Gastrocnemius medialis (tissue), 4 donors: ENCODE measurements at regions not wholly inside any gene's neighbourhood (a gene's known extent, or its start where the extent isn't known, plus 50 kb on each side); places are given as distances from the start of the nearest gene placed in this dataset.

Experiments used
- POLR2A ChIP-seq, 2 donors: fragments of 450-650 bp; IDR thresholded peaks; one replicate each; pipeline ENCODE4 v1.6.1; 2017; ENCODE audit warnings: antibody characterized with exemption in 2 of 2, mild to moderate bottlenecking in 2 of 2, moderate library complexity in 2 of 2
- TF ChIP-seq, protein P1 (sequence below), 5 experiments: fragments of 450-650 bp in 3 of 5; fragments of 200-600 bp in 2 of 5; sonication (generic) in 2 of 5; IDR thresholded peaks in 4 of 5; conservative IDR thresholded peaks in 1 of 5; 1 replicate in 4 of 5; 2 replicates in 1 of 5; pipeline ENCODE4 v1.5.1; 2016 to 2019; ENCODE audit warnings: antibody characterized with exemption in 5 of 5, mild to moderate bottlenecking in 3 of 5, moderate library complexity in 3 of 5

DNA sequence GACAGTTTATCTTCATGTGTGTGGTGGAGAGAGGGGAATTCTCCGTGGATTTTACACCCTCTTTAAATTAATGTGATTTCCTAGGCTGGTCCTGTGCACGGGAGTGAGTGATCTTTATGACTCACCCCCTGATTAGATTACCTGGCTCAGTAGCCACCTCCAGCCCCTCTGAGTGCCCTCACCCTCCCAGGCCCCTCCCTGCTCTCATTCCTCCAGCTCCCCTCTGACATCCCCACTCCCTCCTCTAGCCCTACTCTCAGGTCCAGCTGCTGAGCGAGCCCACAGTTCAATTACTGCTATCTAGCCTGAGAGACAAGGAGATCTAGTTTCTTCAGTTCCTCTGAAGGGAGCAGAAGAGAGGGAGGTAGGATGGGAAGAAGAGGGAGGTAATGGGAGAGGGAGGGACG is 61.8 kb upstream of the ARAP3 start:
- TF ChIP-seq, protein P1, sequence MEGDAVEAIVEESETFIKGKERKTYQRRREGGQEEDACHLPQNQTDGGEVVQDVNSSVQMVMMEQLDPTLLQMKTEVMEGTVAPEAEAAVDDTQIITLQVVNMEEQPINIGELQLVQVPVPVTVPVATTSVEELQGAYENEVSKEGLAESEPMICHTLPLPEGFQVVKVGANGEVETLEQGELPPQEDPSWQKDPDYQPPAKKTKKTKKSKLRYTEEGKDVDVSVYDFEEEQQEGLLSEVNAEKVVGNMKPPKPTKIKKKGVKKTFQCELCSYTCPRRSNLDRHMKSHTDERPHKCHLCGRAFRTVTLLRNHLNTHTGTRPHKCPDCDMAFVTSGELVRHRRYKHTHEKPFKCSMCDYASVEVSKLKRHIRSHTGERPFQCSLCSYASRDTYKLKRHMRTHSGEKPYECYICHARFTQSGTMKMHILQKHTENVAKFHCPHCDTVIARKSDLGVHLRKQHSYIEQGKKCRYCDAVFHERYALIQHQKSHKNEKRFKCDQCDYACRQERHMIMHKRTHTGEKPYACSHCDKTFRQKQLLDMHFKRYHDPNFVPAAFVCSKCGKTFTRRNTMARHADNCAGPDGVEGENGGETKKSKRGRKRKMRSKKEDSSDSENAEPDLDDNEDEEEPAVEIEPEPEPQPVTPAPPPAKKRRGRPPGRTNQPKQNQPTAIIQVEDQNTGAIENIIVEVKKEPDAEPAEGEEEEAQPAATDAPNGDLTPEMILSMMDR (IDR thresholded peaks at IDR 0.05 in 4 of 5, conservative IDR thresholded peaks at IDR 0.05 in 1 of 5): no peak
- TF ChIP-seq POLR2A (IDR thresholded peaks at IDR 0.05): no peak
